A549 (cell line): ENCODE measurements at regions not wholly inside any gene's neighbourhood (a gene's known extent, or its start where the extent isn't known, plus 50 kb on each side); places are given as distances from the start of the nearest gene placed in this dataset.

ENCODE experiments used
- ATAC-seq, 2 experiments: fragments of 200-7000 bp in 1 of 2; fragments of >200 bp in 1 of 2; cut with Nextera tagmentation in 1 of 2; cut with Tn5 transposase in 1 of 2; 3 replicates each; pipeline versions ENCODE4 v1.8.0 to v1.9.1; 2018 to 2020; ENCODE audit warnings: mild to moderate bottlenecking in 1 of 2, moderate library complexity in 1 of 2
- CTCF ChIA-PET: fragments of 300-600 bp; sonication (Branson Sonifier 250); formaldehyde crosslinking; extraction: SDS; loops from one replicate; lab custom pipeline; 2021; ENCODE audit warnings: antibody characterized with exemption, inconsistent platforms; lab: Yijun Ruan, JAX
- POLR2A ChIA-PET: fragments of 350-600 bp; formaldehyde crosslinking; extraction: SDS; loops from one replicate; lab custom pipeline; 2021; ENCODE audit warnings: antibody characterized with exemption, inconsistent platforms; lab: Yijun Ruan, JAX
- DNase-seq, 2 experiments: peaks; one replicate each; pipeline versions ENCODE4 v3.0.0 to v3.0.0-alpha.2; 2011 to 2016; ENCODE audit warnings: low read depth in 1 of 2, low spot score in 1 of 2
- FAIRE-seq: peaks from 2 replicates; lab custom pipeline; 2011; peaks lifted over from hg19 to GRCh38; lab: Jason Lieb, UNC
- H3K27ac ChIP-seq, 2 experiments: fragments of >200 bp; sonication (Bioruptor Twin); formaldehyde crosslinking; 3 replicates each; pipeline ENCODE4 v1.5.1; 2016 to 2017
- H3K4me1 ChIP-seq: fragments of >200 bp; sonication (Bioruptor Twin); formaldehyde crosslinking; 3 replicates; pipeline ENCODE4 v1.6.1; 2016
- H3K4me2 ChIP-seq: fragments of >200 bp; sonication (Bioruptor Twin); formaldehyde crosslinking; 3 replicates; pipeline ENCODE4 v1.6.1; 2016
- H3K4me3 ChIP-seq: fragments of >200 bp; sonication (Bioruptor Twin); formaldehyde crosslinking; 3 replicates; pipeline ENCODE4 v1.5.1; 2016
- H3K9me3 ChIP-seq: fragments of >200 bp; sonication (Bioruptor Twin); formaldehyde crosslinking; 3 replicates; pipeline ENCODE4 v1.6.1; 2016
- ATOH8 ChIP-seq: fragments of 250-450 bp; sonication (Bioruptor Pico); IDR thresholded peaks from 2 replicates; pipeline ENCODE4 v1.5.0; 2020; ENCODE audit warnings: low read depth, mild to moderate bottlenecking, moderate library complexity
- BCL3 ChIP-seq: fragments of >200 bp; sonication (Bioruptor Twin); formaldehyde crosslinking; IDR thresholded peaks from 3 replicates; pipeline ENCODE4 v1.6.1; 2016
- BHLHE40 ChIP-seq: IDR thresholded peaks from 2 replicates; pipeline ENCODE4 v1.6.1; 2012; ENCODE audit warnings: low read depth, low read length, inconsistent platforms
- CBX2 ChIP-seq: fragments of 200-600 bp; sonication (generic); IDR thresholded peaks from 2 replicates; pipeline ENCODE4 v1.6.1; 2016; ENCODE audit warnings: low read depth, mild to moderate bottlenecking, borderline replicate concordance
- CEBPB ChIP-seq, 2 experiments: fragments of >200 bp in 1 of 2; sonication (Bioruptor Twin) in 1 of 2; formaldehyde crosslinking in 1 of 2; IDR thresholded peaks; 2 replicates each; pipeline ENCODE4 v1.6.1; 2012 to 2016
- CHD4 ChIP-seq: fragments of 200-600 bp; sonication (generic); IDR thresholded peaks from 2 replicates; pipeline ENCODE4 v1.6.1; 2016; ENCODE audit warnings: antibody characterized with exemption, mild to moderate bottlenecking, borderline replicate concordance
- EHF ChIP-seq: fragments of 250-450 bp; sonication (Bioruptor Pico); IDR thresholded peaks from 2 replicates; pipeline ENCODE4 v1.5.0; 2020; ENCODE audit warnings: mild to moderate bottlenecking
- EHMT2 ChIP-seq: fragments of 200-600 bp; sonication (generic); IDR thresholded peaks from 2 replicates; pipeline ENCODE4 v1.6.1; 2016; ENCODE audit warnings: antibody characterized with exemption, low read depth, mild to moderate bottlenecking, moderate library complexity
- EP300 ChIP-seq, 2 experiments: fragments of >200 bp; sonication (Bioruptor Twin); formaldehyde crosslinking; IDR thresholded peaks; 2 replicates in 1 of 2; 3 replicates in 1 of 2; pipeline ENCODE4 v1.6.1; 2016 to 2017
- ESRRA ChIP-seq: fragments of 150-350 bp; IDR thresholded peaks from 2 replicates; pipeline ENCODE4 v1.6.1; 2014; ENCODE audit warnings: mild to moderate bottlenecking, low read length, borderline replicate concordance
- FOSL2 ChIP-seq, 2 experiments: fragments of 450-650 bp in 1 of 2; fragments of >200 bp in 1 of 2; sonication (Bioruptor Twin) in 1 of 2; formaldehyde crosslinking; IDR thresholded peaks; 2 replicates each; pipeline versions ENCODE4 v1.5.0 to v1.6.1; 2016 to 2020; ENCODE audit warnings: mild to moderate bottlenecking in 1 of 2, moderate library complexity in 1 of 2
- HEYL ChIP-seq: fragments of 250-450 bp; sonication (Bioruptor Pico); IDR thresholded peaks from 2 replicates; pipeline ENCODE4 v1.8.0; 2021; ENCODE audit warnings: mild to moderate bottlenecking, moderate library complexity
- HMGXB4 ChIP-seq: fragments of 250-450 bp; sonication (Bioruptor Pico); IDR thresholded peaks from 2 replicates; pipeline ENCODE4 v1.5.0; 2021; ENCODE audit warnings: mild to moderate bottlenecking, moderate library complexity, borderline replicate concordance
- HOXB13 ChIP-seq: fragments of 250-450 bp; sonication (Bioruptor Pico); IDR thresholded peaks from 2 replicates; pipeline ENCODE4 v1.5.0; 2020; ENCODE audit warnings: low read depth, mild to moderate bottlenecking, moderate library complexity
- HOXB5 ChIP-seq: fragments of 250-450 bp; sonication (Bioruptor Pico); IDR thresholded peaks from 2 replicates; pipeline ENCODE4 v1.5.0; 2020; ENCODE audit warnings: mild to moderate bottlenecking, moderate library complexity
- JUN ChIP-seq, 2 experiments: fragments of >200 bp; sonication (Bioruptor Twin); formaldehyde crosslinking; IDR thresholded peaks; 2 replicates in 1 of 2; 3 replicates in 1 of 2; pipeline ENCODE4 v1.6.1; 2016 to 2017
- MAZ ChIP-seq: fragments of 150-350 bp; IDR thresholded peaks from 2 replicates; pipeline ENCODE4 v1.6.1; 2014; ENCODE audit warnings: antibody characterized with exemption, low read depth, low read length, borderline replicate concordance
- MYC ChIP-seq: IDR thresholded peaks from 2 replicates; pipeline ENCODE4 v1.6.1; 2012; ENCODE audit warnings: mild to moderate bottlenecking, inconsistent platforms, low read length, improper control_type of control experiment, borderline replicate concordance
- PHF8 ChIP-seq: fragments of 200-600 bp; sonication (generic); IDR thresholded peaks from 2 replicates; pipeline ENCODE4 v1.6.1; 2016; ENCODE audit warnings: low read depth, mild to moderate bottlenecking, antibody characterized with exemption, moderate library complexity, borderline replicate concordance
- RFX5 ChIP-seq: fragments of 450-650 bp; IDR thresholded peaks from 2 replicates; pipeline ENCODE4 v1.7.1; 2014; ENCODE audit warnings: antibody characterized with exemption, mild to moderate bottlenecking, moderate library complexity
- RNF2 ChIP-seq: fragments of 200-600 bp; sonication (generic); IDR thresholded peaks from 2 replicates; pipeline ENCODE4 v1.6.1; 2016; ENCODE audit warnings: low read depth, mild to moderate bottlenecking, antibody characterized with exemption, moderate library complexity, borderline replicate concordance
- SMC3 ChIP-seq: fragments of >200 bp; sonication (Bioruptor Twin); formaldehyde crosslinking; IDR thresholded peaks from 3 replicates; pipeline ENCODE4 v1.6.1; 2018; ENCODE audit warnings: inconsistent platforms
- SREBF2 ChIP-seq: fragments of 450-650 bp; IDR thresholded peaks from 2 replicates; pipeline ENCODE4 v1.6.1; 2014; ENCODE audit warnings: mild to moderate bottlenecking, moderate library complexity
- TP53 ChIP-seq: fragments of 250-450 bp; sonication (Bioruptor Pico); IDR thresholded peaks from 2 replicates; pipeline ENCODE4 v1.5.0; 2021; ENCODE audit warnings: mild to moderate bottlenecking, moderate library complexity
- ZC3H11A ChIP-seq: fragments of 450-650 bp; IDR thresholded peaks from 2 replicates; pipeline ENCODE4 v1.6.1; 2014; ENCODE audit warnings: antibody characterized with exemption, mild to moderate bottlenecking
- ZFP36 ChIP-seq: fragments of 450-650 bp; IDR thresholded peaks from 2 replicates; pipeline ENCODE4 v1.6.1; 2014; ENCODE audit warnings: borderline replicate concordance; ENCODE audit not compliant: partially characterized antibody
- WGBS: methylation state at CpG from one replicate; pipeline ENCODE4 v1.1.6; 2017; ENCODE audit errors: missing lambda C conversion rate; 5-methylcytosine and 5-hydroxymethylcytosine counted together

- TF ChIP-seq HMGXB4 (CRISPR knock-in tag) (no peak), MAZ (no peak), ATOH8 (no peak), EP300 (IDR thresholded peaks at IDR 0.05) (no peak), BCL3 (no peak), CHD4 (no peak), EHF (no peak), CBX2 (no peak)
Observed at GRCh38 chr12:126361804-126362203, 1296.6 kb downstream of the AACS start (continued).

- CTCF ChIA-PET: no interaction called here
- TF ChIP-seq FOSL2 (IDR thresholded peaks at IDR 0.05) (no peak), FOSL2 (CRISPR knock-in tag; IDR thresholded peaks at IDR 0.05) (0 out of 2 replicates have a peak, but pooled peaks have one; percentile 19), HOXB5 (CRISPR knock-in tag) (no peak)
- TF ChIP-seq, all 56 proteins: peak for 1
- Histone ChIP-seq H3K4me1 (no peaks in the 10 kb centered on the region), H3K27ac (no peak overlapping the region), H3K9me3 (no peaks in the 10 kb centered on the region; the same call in 2 of the 3 replicates), H3K4me2 (no peak overlapping the region), H3K4me3 (no peak overlapping the region)
- POLR2A ChIA-PET: no interaction called here
- no peak for FAIRE-seq
- 5% methylated on average over 5 of the region's 5 CpGs for WGBS
- no peak for ATAC-seq
- no peak for DNase-seq
Observed at GRCh38 chr12:126362493-126362892, 1297.3 kb downstream of the AACS start.

GRCh38 chr12:126362964-126363363 is 1297.7 kb downstream of the AACS start:
- TF ChIP-seq CHD4: no peak
- no peak for TF ChIP-seq BHLHE40
- no peak for TF ChIP-seq HOXB13 (CRISPR knock-in tag)
- DNase-seq: no peak
- no peak for ATAC-seq
- ChIA-PET POLR2A (no interaction called here), CTCF (no interaction called here)
- H3K4me1 ChIP-seq: no peaks in the 10 kb centered on the region
- H3K27ac ChIP-seq: no peak overlapping the region
- H3K9me3 ChIP-seq: no peaks in the 10 kb centered on the region; the same call in 2 of the 3 replicates
- 1% methylated on average over 7 of the region's 9 CpGs for WGBS
- no peak overlapping the region for H3K4me2 ChIP-seq
- no peak for FAIRE-seq
- H3K4me3 ChIP-seq: no peak overlapping the region

- no peak for TF ChIP-seq SREBF2
- no peak for TF ChIP-seq HOXB5 (CRISPR knock-in tag)
- TF ChIP-seq CEBPB (IDR thresholded peaks at IDR 0.05): no peak
- no peak for TF ChIP-seq HEYL (CRISPR knock-in tag)
- TF ChIP-seq ZFP36: no peak
- no peak for TF ChIP-seq JUN (IDR thresholded peaks at IDR 0.05)
- no peak for TF ChIP-seq PHF8
- TF ChIP-seq RFX5: no peak
- TF ChIP-seq ESRRA: no peak
- no peak for TF ChIP-seq ZC3H11A
- TF ChIP-seq HOXB13 (CRISPR knock-in tag): no peak
- no peak for TF ChIP-seq EHMT2
- no peak for TF ChIP-seq SMC3
- no peak for TF ChIP-seq MYC
- no peak for TF ChIP-seq TP53 (CRISPR knock-in tag)
- TF ChIP-seq RNF2: no peak
- TF ChIP-seq, all 56 proteins: peak for 0
- Histone ChIP-seq H3K27ac (no peak overlapping the region), H3K4me2 (no peak overlapping the region), H3K4me1 (no peaks in the 10 kb centered on the region), H3K4me3 (no peak overlapping the region), H3K9me3 (no peaks in the 10 kb centered on the region)
- POLR2A ChIA-PET: no interaction called here
- no peak for ATAC-seq
- 2% methylated on average over 3 of the region's 3 CpGs for WGBS
- CTCF ChIA-PET: no interaction called here
- no peak for DNase-seq
- FAIRE-seq: no peak
Observed at GRCh38 chr12:126369487-126370463, 1304.5 kb downstream of the AACS start.
